HG02943 (cell line): ENCODE measurements at regions not wholly inside any gene's neighbourhood (a gene's known extent, or its start where the extent isn't known, plus 50 kb on each side); places are given as distances from the start of the nearest gene placed in this dataset.

Source experiments
- ATAC-seq: cut with Tn5 transposase; IDR thresholded peaks from one replicate; pipeline ENCODE4 v1.9.1; 2021; ENCODE audit warnings: mild to moderate bottlenecking, low read depth, moderate library complexity; ENCODE audit not compliant: unreplicated experiment

DNA sequence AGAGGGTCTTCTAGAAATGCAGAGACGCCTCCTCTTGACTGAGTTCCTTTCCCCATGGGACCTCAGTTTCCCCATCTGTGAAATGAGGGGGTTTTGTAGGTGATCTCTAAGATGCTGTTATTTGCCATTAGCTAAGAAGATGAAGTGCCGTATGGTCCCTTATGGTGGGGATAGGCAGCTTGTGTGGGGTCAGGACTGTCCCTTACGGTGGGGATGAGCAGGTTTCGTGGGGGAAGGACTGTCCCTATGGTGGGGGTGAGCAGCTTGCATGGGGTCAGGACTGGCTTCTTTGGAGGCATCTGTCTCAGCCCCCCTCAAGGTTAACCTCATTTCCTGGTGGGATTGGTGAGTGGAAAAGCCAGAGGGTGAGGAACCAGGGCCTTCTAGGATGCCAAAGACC is 148.3 kb upstream of the GPR26 start:
- ATAC-seq, result no peak

DNA sequence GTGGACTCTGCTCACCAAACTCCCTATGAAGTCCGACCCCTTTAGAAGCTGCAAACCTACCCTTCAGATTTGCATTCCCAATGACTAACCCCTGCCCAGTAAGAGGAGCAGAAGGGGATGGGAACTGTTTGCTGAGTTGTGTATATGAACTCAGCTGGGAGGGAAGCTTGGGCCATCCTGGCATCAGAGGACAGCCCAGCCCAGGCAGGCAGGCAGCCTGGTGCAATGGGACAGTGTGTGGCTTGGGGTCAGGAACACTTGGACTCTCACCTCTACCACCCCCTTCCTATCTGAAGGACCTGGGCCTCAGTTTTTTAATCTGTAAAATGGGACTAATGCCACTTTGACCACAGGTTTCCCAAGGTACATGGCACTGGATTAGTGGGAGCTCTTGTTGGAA is 147.4 kb upstream of the GPR26 start:
- ATAC-seq, result no peak

DNA sequence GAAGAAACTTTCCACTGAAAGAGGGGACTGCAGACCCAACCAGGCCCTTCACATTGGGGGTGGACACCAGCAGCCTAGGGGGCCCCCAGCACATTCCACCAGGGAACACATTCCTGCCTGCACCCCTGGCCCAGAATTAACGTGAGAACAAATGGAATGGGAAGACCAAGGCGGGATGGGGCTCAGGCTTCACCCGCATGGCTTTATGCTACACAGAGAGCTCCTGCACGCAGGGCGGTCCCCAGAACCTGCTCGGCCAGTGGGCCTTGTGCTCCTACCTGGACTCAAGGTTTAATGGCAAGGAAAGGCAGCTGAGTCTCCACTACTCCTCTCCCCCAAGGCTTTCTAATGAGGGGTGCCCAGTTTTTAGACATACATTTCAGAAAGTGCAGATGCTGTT is 146.3 kb upstream of the GPR26 start:
- ATAC-seq, result no peak

DNA sequence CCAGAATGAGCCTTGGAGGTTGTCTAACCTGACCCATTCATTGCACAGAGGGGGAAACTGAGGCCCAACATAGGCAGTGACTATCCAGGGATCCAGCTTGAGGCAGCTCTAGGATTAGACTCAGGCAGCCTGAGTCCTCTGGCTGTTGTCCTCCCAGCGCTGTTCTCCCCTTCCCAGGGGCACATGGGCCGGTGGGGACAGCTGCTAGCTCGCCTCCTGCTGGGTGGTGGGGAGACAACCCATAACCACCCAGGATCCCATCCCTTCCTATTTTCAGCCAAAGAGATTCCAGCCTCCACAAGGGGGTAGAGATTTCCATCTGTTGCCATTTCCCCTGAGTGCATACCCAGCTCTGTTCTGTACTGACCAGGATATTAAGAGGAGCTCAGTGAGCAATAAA is 145.1 kb upstream of the GPR26 start:
- ATAC-seq, result no peak

DNA sequence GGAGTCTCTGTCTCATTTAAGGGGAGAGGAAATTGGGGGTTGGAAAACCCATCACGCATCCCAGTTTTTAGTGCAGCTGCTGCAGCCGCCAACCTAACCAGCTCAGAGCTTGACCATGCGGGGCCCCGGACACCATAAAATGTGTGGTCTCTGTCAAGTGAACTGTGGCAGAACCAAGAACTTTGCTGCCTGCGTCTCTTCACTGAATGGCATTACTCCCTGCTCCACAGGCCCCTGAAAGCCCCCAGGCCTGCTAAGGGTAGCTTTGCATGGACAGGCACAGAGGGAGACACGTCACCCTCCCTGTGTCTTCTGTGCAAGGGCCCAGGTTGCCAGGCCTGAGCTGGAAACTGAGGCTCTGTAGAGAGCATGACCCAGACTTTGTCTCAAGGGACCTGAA is 144.6 kb upstream of the GPR26 start:
- no peak for ATAC-seq

DNA sequence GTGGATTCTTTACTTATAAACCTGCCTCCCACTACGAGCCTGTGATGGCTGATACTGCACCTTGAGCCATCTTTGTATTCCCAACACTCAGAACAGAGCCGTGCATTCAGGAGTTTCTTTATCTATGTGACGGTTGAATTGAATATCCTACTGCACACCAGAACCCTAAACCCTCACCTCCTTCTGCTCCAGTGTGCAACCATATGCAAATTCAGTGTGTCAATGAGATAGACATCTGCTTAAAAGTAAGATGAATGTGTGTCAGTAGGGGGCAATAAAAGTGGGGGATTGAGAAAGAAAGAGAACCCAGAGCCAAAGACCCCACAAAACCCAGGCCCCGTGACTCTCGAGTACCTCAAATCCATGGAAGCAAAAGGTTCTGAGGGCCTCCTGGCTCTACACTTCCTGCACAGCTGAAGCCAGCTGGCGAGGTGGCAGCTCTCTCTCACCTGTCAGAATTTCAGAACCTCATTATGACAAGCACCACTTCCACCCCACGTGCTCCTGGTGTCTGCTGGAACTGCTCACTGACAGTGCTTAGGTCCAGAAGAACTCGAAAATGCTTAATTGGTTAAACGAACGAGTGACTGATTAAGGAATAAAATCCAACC is 143.3 kb upstream of the GPR26 start:
- no peak for ATAC-seq

DNA sequence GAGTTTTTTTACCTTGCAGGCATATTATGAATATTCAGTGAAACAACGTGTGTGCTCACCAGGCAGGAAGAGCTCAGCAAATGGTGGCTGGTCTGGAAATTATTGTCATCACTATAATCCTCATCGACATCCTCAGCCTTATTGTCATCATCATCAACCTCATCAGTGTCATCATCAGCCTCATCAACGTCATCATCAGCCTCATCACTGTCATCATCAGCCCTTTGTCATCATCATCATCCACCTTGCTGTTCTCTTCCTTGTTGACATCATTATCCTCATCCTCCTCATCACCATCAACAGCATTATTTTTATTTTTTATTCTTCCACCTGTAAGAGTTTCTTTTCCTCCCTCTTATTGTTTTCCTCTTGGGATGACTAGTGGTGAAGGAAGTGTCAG is 142.3 kb upstream of the GPR26 start:
- ATAC-seq, result no peak

DNA sequence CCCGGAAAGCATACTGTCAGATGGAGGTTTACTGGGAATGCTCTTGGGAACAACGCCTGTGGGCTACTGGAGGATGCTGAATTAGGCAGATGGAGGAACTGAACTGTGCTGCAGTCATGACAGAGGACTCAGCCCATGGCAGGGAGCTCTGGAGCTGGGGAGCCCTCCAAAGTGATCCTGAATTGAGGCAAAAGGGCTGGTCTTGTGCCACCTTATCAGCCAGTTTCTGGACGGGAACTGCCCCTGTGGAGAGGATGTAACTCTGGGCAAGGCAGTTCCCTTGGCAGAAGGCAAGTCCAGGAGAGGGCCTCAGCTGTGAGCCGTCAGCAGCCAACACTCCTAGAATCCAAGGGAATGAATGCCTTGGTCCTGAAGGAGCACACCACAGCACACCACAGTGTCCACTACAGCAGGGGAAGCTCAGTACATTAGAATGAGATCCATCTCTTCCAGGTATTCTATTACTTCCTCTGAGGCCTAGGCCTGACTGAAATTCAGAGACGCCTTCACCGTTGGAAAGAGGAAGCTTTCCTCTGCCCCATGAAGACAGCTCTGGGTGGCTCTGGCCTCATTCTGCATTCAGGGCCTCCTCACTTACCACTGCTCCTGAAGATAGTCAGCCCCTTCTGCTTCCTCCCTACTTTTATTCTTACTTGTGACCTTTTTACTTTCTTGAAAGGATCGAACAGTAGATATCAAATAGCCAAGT is 139.6 kb upstream of the GPR26 start:
- ATAC-seq, result no peak

DNA sequence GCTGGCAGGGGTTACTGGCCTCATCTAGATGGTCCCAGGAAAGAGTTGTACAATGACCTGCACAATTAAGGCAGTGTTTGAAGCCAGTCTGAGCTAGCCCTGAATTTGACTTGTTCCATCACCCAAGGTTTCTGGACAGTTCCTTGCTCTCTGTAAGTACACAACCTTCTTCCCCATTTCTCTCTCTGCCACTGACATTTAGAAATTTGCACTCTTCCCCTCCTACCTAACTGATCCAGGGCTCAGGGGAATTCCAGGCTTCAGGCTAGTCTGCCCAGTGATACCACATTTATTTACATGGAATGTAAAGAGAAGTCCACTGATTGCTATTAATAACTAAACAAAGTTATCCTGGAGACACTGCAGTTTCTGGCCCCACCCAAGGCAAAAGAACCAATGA is 139.0 kb upstream of the GPR26 start:
- no peak for ATAC-seq

DNA sequence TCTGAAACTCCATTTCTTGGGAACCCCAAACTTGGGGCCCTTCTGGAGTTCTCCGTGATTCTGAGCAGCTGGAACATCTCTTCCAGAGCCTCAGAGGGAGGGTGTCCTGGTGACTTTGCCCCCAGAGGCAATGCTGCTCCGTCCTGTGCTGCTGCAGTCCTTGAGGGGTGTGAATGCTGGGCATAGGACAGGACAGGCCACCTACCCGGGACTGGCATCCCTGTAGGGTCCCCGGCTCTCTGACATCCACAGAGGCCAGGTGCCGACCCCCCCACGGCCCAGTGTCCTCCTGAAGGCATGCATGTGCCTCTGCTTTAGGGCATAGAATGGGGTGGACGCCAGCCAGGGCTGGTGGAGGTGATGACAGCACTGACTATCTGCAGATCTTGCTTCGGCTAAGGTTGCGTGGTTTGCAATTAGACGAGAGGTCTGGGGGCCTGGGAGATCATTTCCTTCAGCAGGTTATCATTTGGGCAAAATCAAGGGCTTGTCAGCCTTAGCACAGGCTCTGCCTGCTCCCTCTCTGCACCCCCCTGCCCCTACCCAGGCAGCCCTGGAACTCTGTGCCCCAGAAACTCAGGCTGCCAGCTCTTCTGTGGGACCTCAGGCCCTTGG is 136.9 kb upstream of the GPR26 start:
- no peak for ATAC-seq

DNA sequence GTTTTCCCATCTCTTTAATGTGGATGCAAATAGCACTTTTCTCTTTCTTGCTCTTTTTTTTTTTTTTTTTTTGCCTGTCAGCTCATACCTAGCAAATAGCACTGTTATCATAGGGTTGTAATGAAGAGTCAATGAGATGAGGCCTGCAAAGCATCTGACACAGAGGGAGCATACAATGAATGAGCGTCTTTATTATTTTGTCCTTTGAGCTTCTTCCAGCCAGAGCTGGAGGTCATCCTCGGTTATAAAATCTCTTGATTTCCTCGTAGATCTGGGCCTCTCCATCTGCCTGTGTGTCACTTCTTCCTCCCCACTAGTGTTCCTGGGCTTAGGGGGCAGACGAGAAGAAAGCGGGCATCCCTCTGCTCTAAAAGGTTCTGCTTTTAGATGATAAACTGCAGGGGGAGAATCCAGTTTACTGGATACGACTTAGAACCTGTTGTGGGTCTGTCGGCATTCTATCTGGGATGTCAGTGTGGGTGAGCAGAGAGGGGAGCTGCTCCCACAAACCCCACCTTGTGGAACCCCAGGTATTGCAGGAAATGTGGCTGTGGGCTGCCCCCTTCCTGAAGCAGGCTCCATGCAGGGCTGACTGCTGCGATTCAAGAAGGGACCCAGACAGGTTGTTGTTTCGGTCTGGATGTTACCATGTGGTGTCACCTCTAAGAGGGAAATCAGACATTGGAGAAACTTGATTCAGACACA is 135.8 kb upstream of the GPR26 start:
- ATAC-seq, result no peak

DNA sequence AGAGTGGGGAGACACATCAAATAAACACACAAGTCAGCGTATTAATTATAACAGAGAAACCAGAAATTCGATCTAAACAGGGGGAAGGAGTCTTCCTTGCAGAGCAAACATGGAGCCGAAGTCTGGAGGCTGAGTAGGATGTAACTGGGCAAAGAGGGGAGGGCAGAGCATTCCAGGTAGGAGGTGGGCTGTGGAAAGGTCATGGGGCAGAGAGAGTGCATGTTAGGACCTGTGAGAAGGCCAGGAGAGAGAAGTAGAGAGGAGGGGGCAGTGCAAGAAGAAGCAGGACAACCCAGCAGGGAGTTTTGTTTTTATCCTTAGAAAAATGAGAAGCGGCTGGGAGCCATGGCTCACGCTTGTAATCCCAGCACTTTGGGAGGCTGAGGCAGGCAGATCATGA is 130.8 kb upstream of the GPR26 start:
- no peak for ATAC-seq

DNA sequence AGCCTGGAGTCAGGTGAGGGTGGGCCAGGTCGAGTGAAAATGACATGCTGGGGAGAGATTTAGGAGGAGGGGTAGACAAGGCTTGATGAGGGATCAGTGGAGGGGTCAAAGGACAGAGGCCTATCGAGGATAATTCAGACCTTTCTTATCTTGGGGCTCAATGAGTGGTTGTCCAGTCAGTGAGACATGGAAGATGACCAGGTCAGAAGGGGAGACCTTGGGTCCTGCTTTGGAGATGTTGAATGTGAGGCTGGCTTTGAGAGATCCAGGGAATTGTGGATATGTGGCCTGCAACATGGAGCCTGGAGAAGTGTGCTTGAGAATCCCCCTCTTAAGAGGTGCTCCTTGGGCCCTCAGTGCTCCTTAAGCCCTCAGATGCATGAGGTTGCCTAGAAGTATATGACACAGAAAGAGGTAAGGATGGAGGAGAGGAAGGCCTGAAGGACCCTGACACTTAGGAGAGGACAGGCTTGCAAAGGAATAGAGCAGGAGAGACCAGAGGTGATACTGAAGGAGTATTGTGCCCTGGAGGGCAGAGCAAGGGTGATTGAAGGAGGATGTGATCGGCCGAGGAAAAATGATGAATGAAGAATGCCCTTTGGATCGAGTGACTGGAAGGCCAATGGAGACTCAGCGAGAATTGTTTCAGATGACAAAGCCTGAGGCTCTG is 129.8 kb upstream of the GPR26 start:
- no peak for ATAC-seq

DNA sequence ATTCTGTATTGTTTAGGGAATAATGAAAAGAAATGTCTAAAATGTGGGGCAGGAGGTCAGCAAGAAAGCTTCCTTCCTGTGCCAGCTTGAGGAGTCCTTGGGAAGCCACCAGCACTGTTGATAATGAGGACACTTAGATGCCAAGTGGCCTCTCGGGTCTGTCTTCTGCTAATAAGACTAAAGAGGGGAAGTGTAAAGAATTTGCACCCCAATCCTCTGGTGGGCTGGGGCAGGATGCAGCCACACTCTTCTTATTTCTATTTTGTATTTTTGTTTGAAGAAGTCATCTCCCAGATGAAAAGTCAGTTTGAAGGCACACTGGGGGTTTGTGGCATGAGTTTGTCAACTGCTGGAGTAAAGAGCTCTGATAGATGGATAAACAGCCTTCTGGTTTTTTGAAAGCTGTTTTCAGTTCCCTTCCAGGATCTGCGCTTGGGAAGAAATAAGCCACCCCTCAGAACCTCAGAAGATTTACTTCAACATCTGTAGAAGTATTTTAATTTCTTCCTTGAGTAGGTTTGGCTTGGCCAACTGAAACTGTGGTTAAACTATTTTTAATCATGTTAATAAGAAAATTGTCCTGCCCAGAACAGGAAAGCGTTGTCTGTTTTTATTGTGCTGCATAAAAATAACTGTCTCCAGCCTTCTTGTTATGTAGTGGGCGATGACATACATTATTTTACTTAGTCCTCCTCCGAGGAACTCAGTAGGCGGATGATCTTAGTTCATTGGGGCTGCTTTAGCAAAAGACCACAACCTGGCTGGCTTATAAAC is 128.8 kb upstream of the GPR26 start:
- no peak for ATAC-seq

DNA sequence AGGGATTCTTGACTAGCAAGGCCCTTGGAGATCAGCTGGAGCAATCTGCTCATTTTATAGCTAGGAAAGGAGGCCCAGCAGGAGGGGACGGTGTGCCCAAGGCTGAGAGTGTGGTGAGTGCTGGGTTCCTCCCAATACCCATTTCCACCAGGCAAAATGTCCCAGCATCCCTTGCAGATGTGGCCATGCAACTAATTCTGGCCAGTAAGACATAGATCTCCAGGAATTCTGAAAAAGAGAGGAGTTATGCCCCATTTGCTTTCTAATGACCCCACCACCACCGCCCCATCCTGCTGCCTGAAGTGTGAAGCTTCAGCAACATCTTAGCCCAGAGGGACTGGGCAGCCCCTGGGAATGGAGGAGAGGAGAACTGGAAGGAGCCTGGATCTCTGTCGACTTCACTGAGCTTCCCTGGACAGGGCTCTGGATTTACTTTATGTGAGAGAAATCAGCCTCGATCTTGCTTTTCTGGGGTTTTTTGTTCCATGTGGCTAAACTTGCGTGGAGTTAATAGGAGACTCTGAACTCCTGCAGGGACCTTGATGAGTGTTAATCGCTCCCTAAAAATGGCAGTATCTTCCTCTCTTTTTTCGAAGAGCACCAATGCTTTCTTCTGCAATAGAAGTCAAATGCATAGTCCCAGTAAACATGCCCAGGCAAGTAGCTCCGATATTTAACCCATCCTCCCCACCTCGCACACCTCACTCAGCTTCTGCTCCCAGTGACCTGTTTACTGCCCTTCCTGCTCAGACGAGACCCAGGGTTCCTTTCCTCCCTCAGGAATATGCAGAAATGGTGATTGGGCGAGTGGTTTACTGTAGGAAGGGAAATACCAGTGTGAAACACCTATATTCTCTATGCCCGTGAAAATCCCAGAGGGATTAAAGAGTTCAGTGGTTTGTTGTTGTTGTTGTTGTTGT is 127.5 kb upstream of the GPR26 start:
- no peak for ATAC-seq

DNA sequence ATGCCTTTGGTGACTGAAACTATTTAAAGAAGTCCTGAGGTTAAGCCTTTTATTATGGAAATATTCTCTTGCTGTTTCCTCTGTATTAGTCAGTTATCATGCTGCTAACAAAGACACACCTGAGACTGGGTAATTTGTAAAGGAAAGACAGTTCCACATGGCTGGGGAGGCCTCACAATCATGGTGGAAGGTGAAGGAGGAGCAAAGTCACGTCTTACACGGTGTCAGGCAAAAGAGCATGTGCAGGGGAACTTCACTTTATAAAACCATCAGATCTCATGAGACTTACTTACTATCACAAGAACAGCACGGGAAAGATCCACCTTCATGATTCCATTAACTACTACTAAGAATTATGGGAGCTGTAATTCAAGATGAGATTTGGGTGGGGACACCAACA is 121.2 kb upstream of the GPR26 start:
- ATAC-seq, result no peak

DNA sequence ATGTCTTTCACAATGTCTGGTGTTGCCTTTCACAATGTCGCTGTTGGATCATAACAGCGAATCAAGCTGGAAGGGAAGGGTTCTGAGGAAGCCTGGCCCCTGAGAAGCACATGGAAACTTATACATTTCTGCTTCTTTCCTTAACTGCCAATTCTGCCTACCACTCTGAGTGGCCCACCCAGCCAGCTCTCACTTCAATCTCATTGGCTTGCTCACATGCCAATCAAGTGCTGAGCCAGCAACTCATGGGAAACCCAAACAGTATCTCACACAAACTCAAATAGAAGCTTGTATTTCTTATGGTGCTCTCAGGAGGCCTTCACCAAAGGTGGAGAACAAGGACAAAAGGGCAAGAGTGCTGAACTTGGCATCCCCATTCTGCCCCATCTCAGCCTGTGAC is 117.4 kb upstream of the GPR26 start:
- no peak for ATAC-seq

DNA sequence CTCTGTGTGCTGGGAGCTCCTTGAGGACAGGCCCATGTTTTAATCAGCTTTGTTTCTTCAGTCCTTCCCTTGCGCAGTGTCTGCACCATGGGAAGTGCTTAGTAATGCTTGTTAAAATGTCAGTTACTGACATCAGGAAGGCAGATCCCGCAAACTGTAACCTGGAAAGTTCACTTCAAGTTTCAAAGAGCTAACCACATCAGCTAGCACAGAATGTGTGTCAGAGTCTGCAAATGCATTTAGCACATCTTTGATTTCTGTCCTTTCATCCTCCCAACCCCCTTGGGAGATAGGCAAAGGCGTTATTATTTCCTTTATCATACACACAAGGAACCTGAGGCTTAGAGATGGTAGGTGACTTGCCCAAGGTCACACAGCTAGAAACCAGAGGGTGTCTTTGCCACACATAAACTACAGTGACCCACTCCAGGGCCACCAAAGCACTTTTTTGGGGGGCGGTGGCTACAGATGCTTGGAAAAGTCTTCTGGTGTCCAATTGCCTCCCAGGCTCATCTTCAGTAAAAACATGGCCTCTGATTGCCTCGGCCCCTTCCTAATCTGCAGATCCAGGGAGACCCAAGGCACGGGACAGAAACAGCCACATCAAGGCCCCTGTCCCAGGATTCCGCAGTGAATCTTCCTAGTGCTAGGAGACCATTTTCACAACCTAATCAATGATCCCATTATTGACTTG is 116.2 kb upstream of the GPR26 start:
- no peak for ATAC-seq

DNA sequence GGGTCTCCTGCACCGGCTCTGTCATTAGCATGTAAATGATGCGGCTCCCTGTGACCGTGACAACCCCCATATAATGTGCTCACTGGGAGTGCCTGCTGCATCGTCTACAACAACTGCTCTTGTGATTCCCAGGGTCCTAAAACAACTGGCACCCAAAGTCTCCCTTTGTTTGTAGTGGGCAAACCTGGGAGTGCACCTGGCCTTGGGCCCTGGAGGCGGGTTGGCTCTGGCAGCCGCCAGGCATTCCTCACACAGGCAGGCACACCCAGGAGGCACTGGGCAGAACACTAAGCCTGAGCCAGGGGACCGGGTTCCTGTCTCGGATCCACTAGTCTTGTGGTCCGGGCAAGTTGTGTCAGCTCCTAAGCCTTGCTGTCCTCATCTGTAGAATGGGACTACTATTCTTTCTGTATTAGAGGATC is 115.5 kb upstream of the GPR26 start:
- no peak for ATAC-seq
